HepG2 (cell line): ENCODE measurements at regions not wholly inside any gene's neighbourhood (a gene's known extent, or its start where the extent isn't known, plus 50 kb on each side); places are given as distances from the start of the nearest gene placed in this dataset.

Experiments
- ATAC-seq: fragments of 200-7000 bp; cut with Tn5 transposase; 3 replicates; pipeline ENCODE4 v1.9.1; 2020; ENCODE audit warnings: mild to moderate bottlenecking, moderate library complexity
- BruUV-seq: library from RNA; stranded (reverse); fragments of 400-500 nt; replicated peaks from 2 replicates; lab custom pipeline; 2021; lab: Mats Ljungman, UMichigan
- CTCF ChIA-PET: fragments of 300-600 bp; formaldehyde crosslinking; extraction: SDS; loops from one replicate; lab custom pipeline; 2021; ENCODE audit warnings: low total read pairs, inconsistent platforms, low intra/inter-chr PET ratio; lab: Yijun Ruan, JAX
- POLR2A ChIA-PET: fragments of 350-600 bp; sonication (Branson Sonifier 250); formaldehyde crosslinking; loops from one replicate; lab custom pipeline; 2020; ENCODE audit warnings: antibody characterized with exemption, inconsistent platforms; lab: Yijun Ruan, JAX
- DNase-seq: peaks from one replicate; pipeline ENCODE4 v3.0.0-alpha.2; 2015; ENCODE audit warnings: low spot score
- FAIRE-seq: peaks from 3 replicates; lab custom pipeline; 2011; peaks lifted over from hg19 to GRCh38; lab: Jason Lieb, UNC
- H2AFZ ChIP-seq: one replicate; pipeline ENCODE4 v1.6.1; 2011; ENCODE audit warnings: low read length, inconsistent platforms
- H3K27ac ChIP-seq: fragments of 300-600 bp; 3 replicates; pipeline ENCODE4 v1.8.0; 2011; ENCODE audit warnings: mixed run types, mild to moderate bottlenecking, mixed read lengths, low read length, inconsistent platforms; ENCODE audit not compliant: insufficient read depth; ENCODE audit errors: extremely low read length
- H3K27me3 ChIP-seq, 2 experiments: fragments of 200-600 bp in 1 of 2; 2 replicates in 1 of 2; 3 replicates in 1 of 2; pipeline versions ENCODE4 v1.6.0 to v1.8.0; 2011; ENCODE audit warnings: low read length in 2 of 2, mild to moderate bottlenecking in 2 of 2, moderate library complexity in 2 of 2, inconsistent platforms in 1 of 2; ENCODE audit not compliant: insufficient read depth in 2 of 2, control insufficient read depth in 1 of 2
- H3K36me3 ChIP-seq, 2 experiments: fragments of 200-600 bp in 1 of 2; replicated peaks in 1 of 2; 2 replicates in 1 of 2; 3 replicates in 1 of 2; pipeline versions ENCODE4 v1.5.1 to v1.8.0; 2011; ENCODE audit warnings: low read length in 2 of 2, inconsistent platforms in 1 of 2; ENCODE audit not compliant: insufficient read depth in 2 of 2, control insufficient read depth in 1 of 2
- H3K4me1 ChIP-seq: 2 replicates; pipeline ENCODE4 v1.5.1; 2012; ENCODE audit warnings: low read length, inconsistent platforms; ENCODE audit not compliant: insufficient read depth
- H3K4me2 ChIP-seq: 2 replicates; pipeline ENCODE4 v1.6.0; 2011; ENCODE audit warnings: low read depth, low read length, inconsistent platforms
- H3K4me3 ChIP-seq, 3 experiments: fragments of 200-600 bp in 1 of 3; sonication (generic), shearing (Covaris generic) in 1 of 3; replicated peaks in 1 of 3; 2 replicates each; pipeline ENCODE4 v1.5.1; 2011 to 2016; ENCODE audit warnings: low read length in 3 of 3, inconsistent platforms in 2 of 3, low read depth in 2 of 3, mild to moderate bottlenecking in 2 of 3, control low read depth in 1 of 3, mixed read lengths in 1 of 3; ENCODE audit not compliant: insufficient read depth in 1 of 3
- H3K79me2 ChIP-seq: one replicate; pipeline ENCODE4 v1.6.1; 2011; ENCODE audit warnings: low read length, inconsistent platforms; ENCODE audit not compliant: insufficient read depth
- H3K9ac ChIP-seq: 2 replicates; pipeline ENCODE4 v1.6.0; 2011; ENCODE audit warnings: mild to moderate bottlenecking, low read depth, low read length, inconsistent platforms; ENCODE audit not compliant: insufficient read depth
- H3K9me3 ChIP-seq: 2 replicates; pipeline ENCODE4 v1.5.1; 2012; ENCODE audit warnings: mild to moderate bottlenecking, low read length
- H4K20me1 ChIP-seq: 2 replicates; pipeline ENCODE4 v1.6.0; 2011; ENCODE audit warnings: inconsistent platforms, mild to moderate bottlenecking, low read length, moderate library complexity; ENCODE audit not compliant: insufficient read depth
- NCOR1 ChIP-seq: fragments of 200-600 bp; sonication (generic); IDR thresholded peaks from 2 replicates; pipeline ENCODE4 v1.7.0; 2017; ENCODE audit warnings: antibody characterized with exemption, low read length, borderline replicate concordance
- SRY ChIP-seq: sonication (generic); formaldehyde crosslinking; IDR thresholded peaks from 2 replicates; pipeline ENCODE4 v1.8.0; 2022; ENCODE audit warnings: mild to moderate bottlenecking, missing genetic modification reagents
- ZFP82 ChIP-seq: sonication (generic); formaldehyde crosslinking; IDR thresholded peaks from 2 replicates; pipeline ENCODE4 v1.5.1; 2020; ENCODE audit warnings: mild to moderate bottlenecking, missing genetic modification reagents, borderline replicate concordance
- ZNF749 ChIP-seq: sonication (generic); formaldehyde crosslinking; IDR thresholded peaks from 2 replicates; pipeline ENCODE4 v1.8.0; 2022; ENCODE audit warnings: mild to moderate bottlenecking, missing genetic modification reagents, moderate library complexity, borderline replicate concordance
- WGBS: methylation state at CpG from one replicate; pipeline ENCODE4 v1.1.6; 2017; ENCODE audit warnings: low lambda C conversion rate; 5-methylcytosine and 5-hydroxymethylcytosine counted together
- in situ Hi-C: cut with HindIII; loops from 2 replicates; pipeline ENCODE4 v1.10.0; 2017; ENCODE audit warnings: low pct_unique_long_range_greater_than_20kb; ENCODE audit not compliant: extremely low pct_ligation_motif_present
- intact Hi-C: fragments of 100-400 bp; cut with micrococcal nuclease; formaldehyde crosslinking; loops from one replicate; pipeline ENCODE4 v1.10.0; 2022; ENCODE audit not compliant: unreplicated experiment
- TF ChIP-seq, protein P1 (sequence below): sonication (generic); formaldehyde crosslinking; IDR thresholded peaks from 2 replicates; pipeline ENCODE4 v1.4.0; 2020; ENCODE audit warnings: missing genetic modification reagents

- POLR2A ChIA-PET = no interaction called here
- no peaks in the 10 kb centered on the region for H3K9me3 ChIP-seq
- TF ChIP-seq, protein P1, sequence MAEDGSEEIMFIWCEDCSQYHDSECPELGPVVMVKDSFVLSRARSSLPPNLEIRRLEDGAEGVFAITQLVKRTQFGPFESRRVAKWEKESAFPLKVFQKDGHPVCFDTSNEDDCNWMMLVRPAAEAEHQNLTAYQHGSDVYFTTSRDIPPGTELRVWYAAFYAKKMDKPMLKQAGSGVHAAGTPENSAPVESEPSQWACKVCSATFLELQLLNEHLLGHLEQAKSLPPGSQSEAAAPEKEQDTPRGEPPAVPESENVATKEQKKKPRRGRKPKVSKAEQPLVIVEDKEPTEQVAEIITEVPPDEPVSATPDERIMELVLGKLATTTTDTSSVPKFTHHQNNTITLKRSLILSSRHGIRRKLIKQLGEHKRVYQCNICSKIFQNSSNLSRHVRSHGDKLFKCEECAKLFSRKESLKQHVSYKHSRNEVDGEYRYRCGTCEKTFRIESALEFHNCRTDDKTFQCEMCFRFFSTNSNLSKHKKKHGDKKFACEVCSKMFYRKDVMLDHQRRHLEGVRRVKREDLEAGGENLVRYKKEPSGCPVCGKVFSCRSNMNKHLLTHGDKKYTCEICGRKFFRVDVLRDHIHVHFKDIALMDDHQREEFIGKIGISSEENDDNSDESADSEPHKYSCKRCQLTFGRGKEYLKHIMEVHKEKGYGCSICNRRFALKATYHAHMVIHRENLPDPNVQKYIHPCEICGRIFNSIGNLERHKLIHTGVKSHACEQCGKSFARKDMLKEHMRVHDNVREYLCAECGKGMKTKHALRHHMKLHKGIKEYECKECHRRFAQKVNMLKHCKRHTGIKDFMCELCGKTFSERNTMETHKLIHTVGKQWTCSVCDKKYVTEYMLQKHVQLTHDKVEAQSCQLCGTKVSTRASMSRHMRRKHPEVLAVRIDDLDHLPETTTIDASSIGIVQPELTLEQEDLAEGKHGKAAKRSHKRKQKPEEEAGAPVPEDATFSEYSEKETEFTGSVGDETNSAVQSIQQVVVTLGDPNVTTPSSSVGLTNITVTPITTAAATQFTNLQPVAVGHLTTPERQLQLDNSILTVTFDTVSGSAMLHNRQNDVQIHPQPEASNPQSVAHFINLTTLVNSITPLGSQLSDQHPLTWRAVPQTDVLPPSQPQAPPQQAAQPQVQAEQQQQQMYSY (CRISPR knock-in tag) = no peak
- no peak for TF ChIP-seq ZNF749 (CRISPR knock-in tag)
- TF ChIP-seq NCOR1 = no peak
- TF ChIP-seq ZFP82 (CRISPR knock-in tag) = no peak
- TF ChIP-seq SRY = no peak
- TF ChIP-seq, all 625 proteins: peak for 0
- Histone ChIP-seq H3K36me3 (no peaks in the 10 kb centered on the region), H3K4me1 (no peaks in the 10 kb centered on the region), H3K27me3 (no peaks in the 10 kb centered on the region; a peak in 1 of 5 replicates), H3K4me2 (no peak overlapping the region), H3K79me2 (no peaks in the 10 kb centered on the region), H3K27ac (no peak overlapping the region), H3K4me3 (no peak overlapping the region), H4K20me1 (no peaks in the 10 kb centered on the region), H3K9ac (no peak overlapping the region), H2AFZ (no peak overlapping the region)
- no TSS peak for BruUV-seq
- 3% methylated on average over 2 of the region's 2 CpGs for WGBS
- in situ Hi-C loops = loop anchor here (25.0 kb wide), 1 partner anchor 570 kb away; the partner anchor contains the start of gene EMX2
- ATAC-seq (no peak), DNase-seq (no peak), FAIRE-seq (no peak)
- CTCF ChIA-PET = no interaction called here
- intact Hi-C loops = loop anchor here (2.0 to 5.0 kb wide), 5 partner anchors 135 to 610 kb away; no protein-coding TSS in a partner anchor
Observed at GRCh38 chr10:118107541-118107940, 60.8 kb upstream of the RAB11FIP2 start.
